Middle frontal gyrus (tissue), 1 donor: ENCODE measurements at regions not wholly inside any gene's neighbourhood (a gene's known extent, or its start where the extent isn't known, plus 50 kb on each side); places are given as distances from the start of the nearest gene placed in this dataset.
"Not testable (repeated sequence)": the region's sequence is repeated elsewhere in the genome, so short reads cannot be mapped to it uniquely, and the experiment has no call there.

Experiments
- DNase-seq: peaks from one replicate; pipeline ENCODE4 v3.0.0-alpha.2; 2015; ENCODE audit warnings: low spot score; ENCODE audit errors: extremely low spot score

DNA sequence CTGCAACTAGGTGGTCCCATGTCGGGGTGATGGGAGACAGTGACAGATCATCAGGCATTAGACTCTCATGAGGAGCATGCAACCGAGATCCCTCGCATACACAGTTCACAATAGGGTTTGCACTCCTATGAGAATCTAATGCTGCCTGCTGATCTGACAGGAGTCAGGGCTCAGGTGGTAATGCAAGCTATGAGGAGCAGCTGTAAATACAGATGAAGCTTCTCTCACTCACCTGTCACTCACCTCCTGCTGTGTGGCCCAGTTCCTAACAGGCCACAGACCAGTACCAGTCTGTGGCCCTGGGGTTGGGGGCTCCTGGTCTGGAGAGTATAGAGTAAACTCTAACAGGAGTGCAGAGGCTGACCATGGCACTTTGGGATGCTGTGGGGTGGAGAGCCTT is 209.2 kb downstream of the DLEU7 start:
- DNase-seq: no peak

DNA sequence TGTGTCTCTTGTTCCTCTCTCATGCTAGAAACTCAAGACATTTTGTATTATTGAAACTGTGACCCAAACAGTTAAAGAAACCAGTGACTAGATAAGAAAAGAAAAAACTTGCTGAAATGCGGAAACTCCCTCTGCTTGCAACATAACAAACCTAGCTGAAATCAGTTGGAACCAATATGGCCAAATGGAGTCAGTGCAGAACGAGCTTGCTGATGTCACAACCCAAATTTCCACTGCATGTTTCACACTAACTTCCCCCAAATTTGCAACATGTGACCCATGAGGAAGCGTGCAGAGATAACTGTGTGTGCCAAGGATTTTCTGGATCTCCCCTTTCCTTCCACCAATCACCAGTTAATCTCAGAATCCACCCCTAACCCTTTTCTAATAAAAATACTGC is 208.0 kb downstream of the DLEU7 start:
- no peak for DNase-seq

DNA sequence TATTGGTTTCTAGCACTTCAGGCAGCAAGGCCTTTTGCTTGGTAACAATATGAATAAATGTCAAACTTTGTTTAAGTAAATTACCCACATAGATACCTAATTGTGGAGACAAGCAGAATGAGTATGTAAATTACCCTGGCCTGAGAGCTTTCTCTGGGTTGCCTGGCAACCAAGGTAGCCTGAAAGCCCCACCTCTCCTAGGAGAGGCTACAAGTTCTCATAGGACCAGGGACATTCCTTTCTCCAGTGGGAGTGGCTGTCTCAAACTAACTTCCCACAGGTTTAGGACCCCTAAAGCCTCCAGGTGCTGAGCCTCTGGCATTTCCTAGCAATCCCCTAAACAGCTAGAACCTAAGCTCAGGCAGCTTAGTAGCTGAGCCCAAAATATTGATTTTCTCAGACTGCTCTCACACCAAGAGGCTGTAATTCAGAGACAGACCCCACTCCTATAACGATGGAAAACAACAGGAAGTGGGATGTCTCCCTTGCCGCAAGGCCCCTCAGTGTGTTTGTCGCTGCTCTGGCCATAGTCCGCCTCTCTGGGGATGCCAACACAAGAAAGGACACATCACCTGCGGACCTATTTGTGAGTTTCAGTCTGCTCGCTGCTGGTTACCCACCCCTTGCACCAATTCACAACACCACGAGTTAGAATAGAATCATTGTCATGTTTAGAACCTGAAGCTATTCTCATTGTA is 207.3 kb downstream of the DLEU7 start:
- DNase-seq: no peak

DNA sequence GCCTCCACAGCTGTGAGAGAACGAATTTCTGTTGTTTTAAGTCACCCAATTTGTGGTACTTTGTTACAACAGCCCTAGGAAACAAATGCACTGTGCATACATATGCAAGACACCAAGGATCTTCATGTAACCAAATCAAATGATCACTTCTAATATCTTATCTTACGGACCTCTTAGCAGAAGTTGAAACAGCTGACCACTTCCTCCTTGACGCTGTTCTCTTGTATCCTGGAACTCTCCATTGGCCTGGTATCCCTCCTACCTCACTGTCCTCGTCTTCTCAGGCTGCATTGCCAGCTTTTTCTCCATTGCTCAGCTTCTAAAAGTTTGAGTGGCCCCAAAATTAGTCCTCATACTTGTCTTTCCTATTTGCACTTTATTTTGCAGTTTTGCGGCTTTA is 200.4 kb downstream of the DLEU7 start:
- no peak for DNase-seq

DNA sequence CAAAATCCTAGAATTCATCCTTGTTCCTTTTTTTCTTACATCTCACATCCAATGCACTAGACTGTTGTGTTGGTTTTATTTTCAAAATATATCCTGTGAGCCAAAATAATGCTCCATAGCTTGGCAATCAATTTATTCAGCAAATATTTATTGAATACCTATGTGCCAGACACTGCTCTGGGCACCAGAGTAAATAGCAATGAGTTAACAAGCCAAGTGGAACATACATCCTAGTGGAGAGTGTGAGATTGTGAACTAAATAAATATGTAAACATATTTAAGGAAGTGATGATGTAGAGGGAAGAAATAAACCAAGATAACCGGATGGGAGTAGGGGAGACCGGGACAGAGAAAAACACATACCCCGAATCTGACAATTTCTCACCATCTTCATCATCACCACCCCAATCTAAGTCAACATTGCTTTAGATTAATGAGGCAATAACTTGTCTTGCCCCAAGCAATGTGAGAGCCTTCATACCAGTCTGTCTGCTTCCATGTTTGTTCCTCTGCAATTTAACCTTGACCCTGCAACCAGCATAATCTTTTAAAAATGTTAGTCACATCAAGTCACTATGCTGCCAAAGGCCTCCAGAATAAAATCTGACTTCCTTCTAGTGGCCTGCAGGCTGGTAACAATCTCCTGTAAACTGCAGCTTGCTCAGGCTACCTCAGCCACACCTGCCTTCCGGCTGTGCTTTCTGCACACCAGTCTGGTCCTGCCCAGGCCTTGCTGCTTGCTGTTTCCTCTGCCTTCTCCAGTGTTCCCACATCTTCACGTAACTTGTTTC is 199.2 kb downstream of the DLEU7 start:
- no peak for DNase-seq

DNA sequence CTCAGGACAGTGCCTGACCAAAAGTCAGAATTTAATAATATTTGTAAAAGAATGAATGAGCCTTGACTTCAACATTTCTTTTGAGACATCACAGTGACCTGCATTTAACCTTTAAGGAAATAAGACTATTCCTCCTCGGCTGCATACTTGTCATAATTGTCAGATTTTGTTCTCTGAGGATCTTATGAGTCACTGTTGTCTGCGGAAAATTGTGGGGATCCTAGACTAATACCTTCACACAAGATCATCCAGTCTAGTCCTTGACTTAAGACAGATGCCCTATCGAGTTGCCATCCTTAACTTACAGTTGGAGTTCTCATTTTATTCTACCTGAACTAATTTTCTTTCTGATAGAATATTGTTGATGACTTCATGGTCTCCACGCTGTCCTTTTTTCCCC is 198.4 kb downstream of the DLEU7 start:
- DNase-seq: no peak

DNA sequence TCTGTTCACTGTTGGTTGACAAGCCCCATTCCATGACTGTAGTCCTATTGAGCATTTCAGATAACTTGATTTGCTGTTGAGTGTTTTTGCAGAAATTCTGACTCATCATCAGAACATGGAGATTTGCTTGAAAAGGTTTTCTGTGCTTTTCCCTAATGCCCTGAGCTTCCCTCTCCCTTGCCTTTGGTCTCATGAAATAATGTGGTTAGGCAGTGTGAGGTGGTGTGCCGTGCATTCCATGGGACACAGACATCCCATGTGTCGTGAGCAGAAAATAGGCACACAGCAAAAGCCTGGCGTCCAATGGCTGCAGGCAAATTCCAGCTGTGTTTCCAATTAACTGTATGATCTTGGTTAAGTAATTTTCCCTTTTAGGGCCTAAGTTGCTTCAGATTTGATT is 197.4 kb downstream of the DLEU7 start:
- no peak for DNase-seq

DNA sequence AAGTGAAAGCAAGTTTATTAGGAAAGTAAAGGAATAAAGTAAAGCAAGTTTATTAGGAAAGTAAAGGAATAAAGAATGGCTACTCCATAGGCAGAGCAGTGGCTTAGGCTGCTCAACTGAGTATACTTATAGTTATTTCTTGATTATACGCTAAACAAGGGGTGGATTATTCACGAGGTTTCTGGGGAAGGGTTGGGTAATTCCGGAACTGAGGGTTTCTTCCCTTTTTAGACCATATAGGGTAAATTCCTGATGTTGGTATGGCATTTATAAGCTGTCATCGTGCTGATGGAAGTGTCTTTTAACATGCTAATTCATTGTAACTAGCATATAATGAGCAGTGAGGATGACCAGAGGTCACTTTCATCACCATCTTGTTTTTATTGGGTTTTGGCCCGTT is 194.3 kb downstream of the DLEU7 start:
- DNase-seq: no peak

DNA sequence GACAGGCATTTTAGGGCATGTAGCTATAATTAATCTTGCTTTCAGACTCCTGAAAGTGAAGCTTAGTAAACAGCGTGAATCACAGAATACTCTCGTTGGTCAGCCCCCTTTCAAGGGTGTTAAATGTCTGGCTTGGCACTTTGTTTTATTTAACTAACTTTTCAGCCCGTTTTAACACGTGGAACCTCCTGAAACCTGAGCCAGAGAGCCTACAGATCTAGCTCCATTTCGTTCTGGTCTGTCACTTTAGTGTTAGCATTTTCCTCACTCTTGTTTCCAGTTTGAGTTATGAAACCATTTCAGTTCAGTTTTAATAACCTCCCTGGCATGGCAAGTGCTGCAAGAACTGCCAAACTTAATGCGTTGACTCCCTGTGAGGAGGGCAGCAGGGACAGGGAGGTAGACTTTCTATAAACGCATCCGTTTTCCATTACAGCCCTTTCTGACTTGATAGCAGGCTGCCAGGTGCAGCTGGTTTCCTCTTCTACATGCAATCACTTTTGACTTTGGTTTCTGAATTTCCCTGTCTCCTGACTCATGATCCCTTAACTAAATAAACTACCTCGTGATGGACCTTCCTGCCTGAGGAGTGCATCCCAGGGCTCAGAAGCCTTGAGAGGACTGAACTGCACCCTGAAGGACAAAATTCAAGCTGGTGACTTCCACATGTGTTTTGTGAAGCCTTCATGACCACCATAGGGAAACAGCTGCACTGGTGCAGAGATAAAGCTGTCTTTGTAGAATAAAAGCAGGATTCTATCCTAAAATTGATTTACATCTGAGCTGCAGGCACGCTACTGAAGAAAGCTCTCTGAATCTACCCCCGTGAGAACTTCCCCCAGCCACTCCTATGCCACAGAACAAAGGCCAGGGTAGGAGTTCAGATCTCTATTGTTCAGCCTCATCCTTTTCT is 192.6 kb downstream of the DLEU7 start:
- DNase-seq: no peak

DNA sequence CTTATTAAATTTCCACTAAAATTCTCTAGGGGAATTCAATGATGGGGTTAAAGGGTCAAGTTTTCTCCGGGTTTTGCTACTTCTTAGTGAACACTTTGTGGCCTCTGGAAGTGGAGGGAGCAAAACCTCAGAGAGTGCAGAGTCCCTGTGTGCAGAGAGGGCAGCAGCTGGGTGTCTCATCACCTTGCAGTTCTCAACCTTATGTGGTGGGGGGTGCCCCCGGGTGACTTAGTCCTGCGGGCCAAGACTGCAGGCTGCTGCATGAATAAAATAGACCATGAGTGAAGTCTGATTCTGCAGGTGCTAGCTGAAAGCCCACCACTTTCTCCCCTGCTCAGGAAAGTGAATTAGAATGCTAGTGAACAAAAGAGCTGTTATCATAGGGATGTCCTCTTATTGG is 191.6 kb downstream of the DLEU7 start:
- DNase-seq: no peak

DNA sequence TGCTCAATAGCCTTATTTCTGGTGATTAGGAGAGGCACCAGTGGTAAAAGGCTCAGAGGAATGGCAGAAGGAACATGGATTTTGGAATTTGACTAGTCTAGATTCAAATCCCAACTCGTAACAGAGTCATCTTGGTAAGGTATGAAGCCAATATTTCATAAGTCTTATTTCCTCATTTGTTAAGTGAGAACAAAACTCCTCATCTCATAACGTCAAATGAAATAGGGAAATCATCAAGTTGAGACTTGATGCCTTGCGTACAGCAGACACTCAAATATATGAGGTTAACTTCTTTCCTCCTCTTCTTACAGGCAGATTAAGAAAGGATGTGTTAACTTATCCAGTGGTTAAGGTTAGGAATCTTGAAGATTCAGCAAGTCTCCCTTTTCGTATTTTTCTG is 189.2 kb downstream of the DLEU7 start:
- no peak for DNase-seq

DNA sequence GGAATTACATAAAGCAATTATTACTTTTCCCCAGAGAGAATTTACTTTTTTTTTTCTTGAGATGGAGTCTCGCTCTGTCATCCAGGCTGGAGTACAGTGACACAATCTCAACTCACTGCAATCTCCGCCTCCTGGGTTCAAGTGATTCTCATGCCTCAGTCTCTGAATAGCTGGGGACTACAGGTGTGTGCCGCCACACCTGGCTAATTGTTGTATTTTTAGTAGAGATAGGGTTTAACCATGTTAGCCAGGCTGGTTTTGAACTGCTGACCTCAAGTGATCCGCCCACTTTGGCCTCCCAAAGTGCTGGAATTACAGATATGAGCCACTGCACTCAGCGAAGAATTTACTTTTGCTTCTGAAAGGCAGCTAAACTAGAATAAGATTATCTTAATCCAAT is 181.6 kb downstream of the DLEU7 start:
- not testable (repeated sequence) for DNase-seq

DNA sequence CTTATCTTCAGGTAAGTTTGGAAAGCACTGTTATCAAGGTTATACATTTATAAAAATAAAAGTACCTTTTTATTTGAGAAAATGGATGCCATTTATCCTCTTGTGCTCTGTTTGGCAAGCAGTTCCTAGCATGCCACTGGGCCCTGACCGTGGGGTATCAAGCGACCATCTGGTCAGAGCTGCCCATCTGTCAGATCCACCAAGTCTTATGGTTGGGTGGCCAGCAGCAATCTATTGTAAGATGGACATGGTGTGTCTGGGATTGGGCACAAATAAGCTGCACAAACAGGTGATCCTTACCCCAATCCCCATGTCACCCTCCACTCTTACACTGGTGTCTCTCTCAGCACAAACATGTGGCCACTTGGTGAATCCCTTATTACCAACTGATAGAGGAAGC is 178.5 kb downstream of the DLEU7 start:
- DNase-seq: no peak

DNA sequence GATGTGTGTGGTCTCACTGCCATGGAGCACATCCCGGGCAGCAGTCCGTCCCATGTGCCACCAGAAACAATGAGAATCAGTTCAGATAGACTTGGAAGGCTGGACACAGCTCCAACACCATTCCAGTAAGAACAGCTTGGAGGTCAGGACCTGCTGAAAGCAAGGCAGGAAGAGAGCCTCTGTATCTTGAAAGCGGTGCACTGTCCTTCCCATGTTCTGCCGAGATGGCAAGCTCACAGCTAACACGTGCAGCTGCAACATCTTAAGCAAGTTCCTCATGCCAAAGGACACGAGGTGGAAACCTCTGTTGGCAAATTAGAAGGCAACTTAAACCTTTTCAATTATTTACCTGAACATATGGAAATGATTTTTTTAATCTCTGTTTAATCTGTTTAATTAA is 175.4 kb downstream of the DLEU7 start:
- DNase-seq: no peak

DNA sequence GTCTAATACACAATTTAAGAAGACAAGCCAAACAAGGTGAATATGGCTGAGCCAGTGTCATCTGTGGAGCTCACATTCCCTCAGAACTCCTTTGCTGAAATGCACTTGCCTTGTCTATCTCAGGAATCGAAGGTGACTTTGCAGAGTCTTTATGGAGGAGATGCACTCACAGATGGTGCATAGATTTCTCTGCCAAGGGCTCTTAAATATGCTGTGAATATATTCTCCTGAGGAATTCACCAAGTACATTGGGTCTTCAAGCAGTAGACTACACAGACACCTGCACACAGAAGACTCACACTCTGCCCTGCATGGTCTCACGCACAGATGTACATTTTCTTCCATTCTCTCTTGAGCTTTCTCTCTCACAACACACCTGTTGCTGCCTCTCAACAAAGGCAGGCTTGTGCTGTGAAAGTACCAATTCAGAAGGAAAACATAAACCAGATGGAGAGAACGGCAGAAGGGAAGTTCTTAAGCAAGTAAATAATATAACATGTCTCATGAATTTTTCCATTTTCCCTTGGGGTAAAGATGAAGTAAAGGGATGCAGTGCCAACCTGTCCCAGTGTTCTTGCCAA is 174.7 kb downstream of the DLEU7 start:
- DNase-seq: no peak

DNA sequence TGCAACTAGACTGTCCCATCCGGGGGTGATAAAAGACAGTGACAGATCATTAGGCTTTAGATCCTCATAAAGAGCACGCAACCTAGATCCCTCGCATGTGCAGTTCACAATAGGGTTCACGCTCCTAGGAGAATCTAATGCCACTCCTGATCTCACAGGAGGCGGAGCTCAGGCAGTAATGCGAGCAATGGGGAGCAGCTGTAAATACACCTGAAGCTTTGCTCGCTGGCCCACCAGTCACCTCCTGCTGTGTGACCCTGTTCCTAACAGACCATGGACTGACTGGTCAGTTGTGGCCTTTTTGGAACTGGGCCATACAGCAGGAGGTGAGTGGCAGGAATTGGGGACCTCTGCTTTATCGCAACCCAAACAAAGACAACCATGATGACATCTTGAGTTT is 173.2 kb downstream of the DLEU7 start:
- no peak for DNase-seq

DNA sequence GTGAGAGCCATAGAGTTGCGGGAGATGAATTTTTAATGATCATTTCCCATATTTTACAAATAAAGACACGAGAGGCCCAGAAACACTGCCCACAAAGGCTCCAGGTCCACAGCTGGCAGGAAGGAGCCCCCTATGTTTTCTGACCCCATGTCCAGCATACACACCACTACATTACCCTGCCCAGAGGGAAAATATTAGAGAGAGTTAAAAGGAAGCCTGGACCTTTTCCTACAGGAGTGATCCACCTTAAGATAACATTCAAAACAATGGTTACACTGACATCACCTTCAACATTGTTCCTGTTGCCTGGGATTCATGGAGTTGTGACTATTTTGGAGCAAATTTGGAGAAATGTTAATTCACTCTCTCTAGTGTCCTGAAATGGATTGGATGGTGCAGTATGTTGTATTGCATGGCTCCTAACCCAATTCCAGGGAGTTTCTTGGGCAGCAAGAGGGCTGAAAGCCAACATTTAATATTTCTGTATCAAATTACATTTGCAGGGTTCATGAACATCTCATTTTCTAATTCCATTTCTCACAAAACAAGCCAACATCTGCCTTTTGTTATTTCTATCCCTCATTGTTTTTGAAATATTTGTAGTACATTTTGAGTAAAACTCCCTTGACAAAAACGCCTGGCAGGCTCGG is 172.5 kb downstream of the DLEU7 start:
- no peak for DNase-seq

DNA sequence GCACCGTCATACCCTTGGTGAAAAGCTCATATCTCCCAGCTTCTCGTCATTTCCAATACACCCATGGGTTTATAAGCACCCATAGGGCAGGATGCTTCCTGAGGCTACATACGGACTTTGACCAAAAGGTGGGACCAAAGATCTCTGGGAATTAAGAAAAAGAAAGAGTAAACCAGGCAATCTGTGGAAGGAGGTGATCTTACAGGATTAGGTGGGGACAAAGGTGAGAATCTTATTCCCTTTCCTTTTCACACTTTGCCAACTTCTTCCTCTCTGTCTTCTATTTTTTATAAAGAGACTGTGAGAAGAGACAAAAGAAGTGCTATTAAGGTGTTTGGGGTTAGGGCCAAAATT is 172.0 kb downstream of the DLEU7 start:
- no peak for DNase-seq

DNA sequence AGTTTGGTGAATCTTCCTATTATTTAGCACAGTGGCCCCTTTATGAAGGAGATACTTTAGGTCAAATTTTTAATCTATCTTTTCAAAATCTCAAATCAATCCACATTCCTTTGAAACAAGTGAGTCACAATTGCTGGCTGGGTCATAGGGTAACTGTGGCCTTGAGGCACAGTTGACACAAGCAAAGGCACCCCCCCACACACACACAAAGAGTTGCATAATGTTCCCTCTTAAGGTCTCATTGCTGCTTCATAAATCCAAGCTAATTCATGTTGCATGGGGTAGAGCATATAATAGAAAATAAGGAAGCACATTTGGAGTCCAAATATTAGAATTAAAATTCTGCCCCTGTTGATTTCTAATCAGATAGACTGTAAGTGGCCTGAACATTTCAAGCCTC is 171.5 kb downstream of the DLEU7 start:
- DNase-seq: no peak

DNA sequence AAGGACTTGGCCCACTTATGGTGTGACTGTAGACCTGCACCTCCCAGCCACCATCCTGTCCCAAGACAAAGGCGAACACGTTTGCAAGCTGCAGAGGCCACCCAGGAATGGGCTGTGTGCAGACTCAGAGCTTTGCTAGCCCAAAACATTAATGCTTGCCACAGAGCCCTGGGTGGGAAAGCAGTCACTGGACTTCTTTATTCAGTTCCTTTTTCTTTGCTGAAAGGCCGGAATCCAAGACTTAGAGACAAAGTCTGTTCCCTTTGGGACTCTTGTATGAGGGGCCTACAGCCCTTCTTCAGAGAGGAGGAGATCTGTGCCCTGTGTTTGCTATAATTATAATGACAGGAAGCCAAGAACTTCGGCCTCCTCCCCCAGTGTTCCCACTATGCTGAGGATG is 167.8 kb downstream of the DLEU7 start:
- DNase-seq: no peak

DNA sequence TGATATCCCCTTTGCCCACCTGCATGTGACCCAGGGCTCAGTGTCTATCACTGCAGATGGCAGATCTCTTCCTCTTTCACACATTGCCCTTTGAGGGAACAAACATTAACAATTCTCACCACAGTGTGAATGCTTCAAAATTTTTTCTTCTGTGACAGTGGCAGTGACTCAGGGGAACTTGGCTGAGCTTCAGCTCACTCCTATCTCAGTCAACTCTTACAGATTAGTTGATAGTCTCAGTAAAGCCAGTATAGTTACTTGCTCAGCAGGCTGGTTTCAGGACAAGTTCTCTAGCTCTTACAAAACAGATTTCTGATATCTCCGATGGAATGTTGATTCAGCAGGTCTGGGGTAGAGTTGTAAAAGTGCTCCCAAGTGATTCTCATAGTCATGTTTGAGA is 166.9 kb downstream of the DLEU7 start:
- no peak for DNase-seq
